GM21576 (cell line): ENCODE measurements at regions not wholly inside any gene's neighbourhood (a gene's known extent, or its start where the extent isn't known, plus 50 kb on each side); places are given as distances from the start of the nearest gene placed in this dataset.

Experiments
- ATAC-seq: cut with Tn5 transposase; IDR thresholded peaks from one replicate; pipeline ENCODE4 v1.9.1; 2021; ENCODE audit warnings: mild to moderate bottlenecking, moderate library complexity; ENCODE audit not compliant: unreplicated experiment

DNA sequence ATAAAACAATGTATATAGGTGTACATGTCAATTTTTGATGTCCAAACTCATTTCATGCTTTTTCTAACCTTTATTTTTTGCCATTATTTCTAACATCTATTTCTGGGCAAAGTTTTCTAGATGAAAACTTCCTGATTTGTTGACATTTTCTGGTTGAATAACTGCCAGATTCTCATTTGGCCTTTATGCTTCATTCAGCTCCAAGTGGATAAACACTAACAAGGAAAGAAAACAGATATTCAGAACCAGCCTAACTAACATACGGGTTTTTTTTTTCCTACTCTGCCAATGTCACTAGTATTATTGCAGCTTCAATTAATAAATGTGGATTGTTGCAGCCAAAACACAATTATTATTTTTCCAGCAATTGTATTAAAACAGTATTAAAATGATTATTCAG lies 50.9 kb upstream of the RAP1GDS1 start:
- no peak for ATAC-seq

DNA sequence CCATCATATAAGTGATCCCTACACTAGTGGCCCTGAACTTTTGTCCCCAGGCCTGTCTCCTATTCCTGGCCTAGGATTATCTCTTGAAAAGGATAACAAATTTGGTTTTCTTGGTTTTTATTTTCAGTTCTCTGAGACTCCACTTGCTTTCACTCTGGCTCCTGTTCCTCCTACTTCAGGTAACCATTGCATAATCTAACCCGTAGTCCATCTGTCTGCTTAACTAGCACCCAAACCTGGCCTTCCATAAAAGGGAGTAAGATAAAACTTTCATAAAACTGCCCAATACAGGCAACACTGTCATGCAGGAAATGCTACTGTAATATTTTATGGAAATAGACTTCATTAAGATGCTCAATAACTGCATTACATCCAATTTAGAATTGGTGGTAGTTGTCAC lies 52.1 kb upstream of the RAP1GDS1 start:
- no peak for ATAC-seq

DNA sequence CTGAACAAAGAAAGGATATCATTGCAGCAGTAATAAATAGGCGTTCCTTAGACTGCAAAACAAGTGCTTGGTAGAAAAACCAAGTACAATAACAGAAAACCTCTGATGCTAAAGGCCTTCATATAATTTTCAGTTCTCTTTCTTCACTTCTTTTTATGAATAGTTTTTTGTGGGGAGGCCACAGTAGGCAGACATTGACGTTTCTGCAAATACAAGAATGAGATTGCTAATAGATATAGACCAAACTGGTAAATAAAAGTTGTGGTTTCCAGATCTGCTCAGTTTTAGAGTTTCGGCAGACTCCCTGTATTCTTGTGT lies 57.0 kb upstream of the RAP1GDS1 start:
- ATAC-seq: peak; percentile 48

DNA sequence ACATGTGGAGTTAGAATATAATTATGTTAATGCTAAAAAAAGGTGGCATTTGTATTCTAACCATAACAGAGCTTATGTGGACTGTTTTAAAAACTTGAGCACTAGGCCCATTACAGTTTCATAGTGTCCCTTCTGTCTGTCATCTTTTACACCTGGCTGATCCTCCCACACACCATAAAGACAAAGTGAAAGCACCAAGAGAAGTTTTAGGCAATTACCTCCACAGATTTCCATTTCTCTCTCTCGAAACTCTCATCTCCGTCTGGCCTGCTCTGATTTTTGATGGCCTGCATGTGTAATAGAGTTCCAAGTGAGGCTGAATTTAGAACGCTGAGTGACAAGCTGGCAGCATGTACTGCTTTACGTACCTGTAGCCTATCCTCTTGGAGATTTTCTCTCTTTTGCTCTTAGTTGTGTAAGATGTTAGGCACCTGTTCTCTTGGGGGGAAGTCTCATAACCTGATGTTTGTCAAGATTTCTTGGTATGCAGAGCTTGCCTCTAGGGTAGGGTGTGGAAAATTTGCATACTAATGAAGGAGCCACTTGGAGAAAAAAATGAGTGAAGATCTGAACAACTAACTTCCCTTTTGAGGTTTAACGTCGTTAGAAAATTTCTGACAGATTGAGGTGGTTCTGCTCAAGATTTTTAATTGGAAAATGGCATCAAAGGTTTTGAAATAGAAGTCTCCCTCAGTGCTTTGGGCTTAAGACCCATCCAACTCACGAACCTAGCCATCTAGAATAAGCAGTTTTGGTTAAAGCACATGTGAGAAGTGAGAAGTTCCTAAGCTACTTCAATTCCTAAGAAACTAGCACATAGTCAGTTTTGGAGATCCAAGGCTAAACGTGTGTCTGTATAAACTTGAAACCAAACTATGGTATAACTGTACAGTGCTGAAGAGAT lies 57.6 kb upstream of the RAP1GDS1 start:
- ATAC-seq: peak; percentile 85

DNA sequence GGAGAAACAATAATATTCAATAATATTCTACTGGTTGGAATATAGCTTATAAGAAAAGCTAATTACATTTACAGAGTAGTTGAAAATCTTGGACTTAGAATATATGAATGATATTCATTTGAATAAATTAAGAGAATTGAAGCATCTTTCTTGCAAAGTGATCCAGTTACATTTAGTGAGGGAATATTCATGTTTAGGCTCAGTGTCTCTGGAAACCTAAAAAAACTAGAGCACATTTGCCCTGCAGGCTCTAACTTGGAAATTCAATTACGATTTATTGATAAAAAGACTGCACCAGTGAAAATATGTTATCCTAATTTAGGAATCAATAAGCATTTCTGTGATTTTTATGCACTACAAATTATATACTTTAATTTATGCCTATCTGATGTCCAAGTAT lies 58.3 kb upstream of the RAP1GDS1 start:
- ATAC-seq: no peak

DNA sequence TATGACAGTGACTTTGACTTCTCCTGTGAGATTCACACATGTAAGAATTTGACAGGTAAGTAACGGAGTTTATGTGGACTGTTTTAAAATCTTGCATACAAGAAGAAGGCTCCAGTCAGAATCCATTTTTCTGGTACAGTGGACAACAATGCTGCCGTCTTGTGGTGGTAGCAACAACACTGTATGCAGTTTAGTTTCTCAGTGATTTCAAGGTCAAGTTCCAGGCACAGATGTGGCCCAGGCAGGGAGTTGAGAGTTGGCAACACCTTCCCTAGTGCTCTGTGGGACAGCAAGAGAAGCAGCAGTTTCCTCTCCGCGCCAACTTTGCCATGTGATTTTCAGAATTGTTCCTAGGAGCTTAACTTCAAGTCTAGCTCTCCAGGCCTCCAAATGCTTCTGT lies 56.0 kb upstream of the STPG2 start:
- no peak for ATAC-seq

DNA sequence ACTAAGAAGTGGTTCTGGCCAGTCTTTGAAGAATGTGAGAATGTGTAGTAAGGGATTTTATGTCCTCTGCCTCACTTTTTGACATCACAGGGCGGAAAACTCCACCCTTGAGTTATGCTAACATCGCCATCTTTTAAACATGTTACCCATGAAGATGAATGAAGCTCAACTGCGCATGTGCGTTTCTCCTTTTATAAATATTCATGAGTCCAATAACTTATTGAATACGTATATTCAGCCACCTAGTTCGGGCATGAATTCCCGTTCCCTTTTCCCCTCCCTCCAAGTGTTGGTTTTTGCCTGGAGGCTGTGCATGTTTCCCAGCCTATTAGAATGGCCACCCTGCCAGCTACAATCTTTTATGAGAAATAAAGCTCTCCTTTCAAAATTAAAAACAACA lies 51.7 kb upstream of the STPG2 start:
- ATAC-seq: no peak

DNA sequence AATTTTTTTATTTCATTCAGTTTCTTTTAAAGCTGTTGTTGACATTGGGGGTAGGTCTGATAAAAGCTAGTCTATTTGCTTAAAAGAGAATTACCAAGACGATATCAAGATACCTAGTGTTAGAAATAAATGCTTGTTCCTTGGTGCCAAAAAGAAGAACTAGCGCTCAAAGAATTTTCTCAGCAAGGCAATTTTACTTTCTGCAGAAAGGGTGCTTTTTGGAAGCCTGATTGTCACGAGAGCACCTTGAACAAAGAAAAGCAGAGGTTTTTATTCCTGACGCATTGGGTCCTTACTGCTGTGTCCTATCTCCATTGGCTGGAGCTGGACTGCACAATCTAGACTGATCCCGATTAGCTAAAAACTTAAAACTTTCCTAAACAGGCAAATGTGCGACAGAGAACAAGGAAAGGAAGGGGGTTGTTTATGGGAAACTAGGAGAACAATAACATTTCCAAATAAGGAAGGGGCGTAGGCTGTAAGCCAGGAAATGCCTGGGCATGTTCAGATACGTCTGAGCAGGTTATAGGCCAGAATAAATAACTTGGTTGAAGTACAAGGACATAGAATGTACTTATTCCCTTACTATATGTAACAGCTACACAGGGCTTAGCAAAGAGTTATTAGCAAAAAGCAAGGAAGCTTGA lies 50.3 kb upstream of the STPG2 start:
- no peak for ATAC-seq
